DOHH2 (cell line): ENCODE measurements at regions not wholly inside any gene's neighbourhood (a gene's known extent, or its start where the extent isn't known, plus 50 kb on each side); places are given as distances from the start of the nearest gene placed in this dataset.

Experiments used
- H3F3A ChIP-seq: fragments of 200-600 bp; sonication (generic), shearing (Covaris generic); 2 replicates; pipeline ENCODE4 v1.6.0; 2016; ENCODE audit warnings: antibody characterized with exemption, mild to moderate bottlenecking; ENCODE audit not compliant: control insufficient read depth, insufficient read depth
- H3K27ac ChIP-seq: fragments of 200-600 bp; sonication (generic); 2 replicates; pipeline ENCODE4 v1.5.1; 2014; ENCODE audit warnings: low read depth, mild to moderate bottlenecking, low read length, moderate library complexity
- H3K27me3 ChIP-seq: fragments of 200-600 bp; sonication (generic); 2 replicates; pipeline ENCODE4 v1.6.1; 2014; ENCODE audit warnings: mild to moderate bottlenecking, low read length, mixed read lengths; ENCODE audit not compliant: control insufficient read depth
- H3K36me3 ChIP-seq: fragments of 200-600 bp; sonication (generic); 2 replicates; pipeline ENCODE4 v1.6.1; 2014; ENCODE audit warnings: mild to moderate bottlenecking, low read length, moderate library complexity, mixed read lengths; ENCODE audit not compliant: control insufficient read depth
- H3K4me1 ChIP-seq: fragments of 200-600 bp; sonication (generic); 2 replicates; pipeline ENCODE4 v1.6.1; 2014; ENCODE audit warnings: mild to moderate bottlenecking, low read length, mixed read lengths; ENCODE audit not compliant: control insufficient read depth
- H3K4me2 ChIP-seq: fragments of 200-600 bp; sonication (generic); 2 replicates; pipeline ENCODE4 v1.6.0; 2014; ENCODE audit warnings: mild to moderate bottlenecking, low read length, moderate library complexity
- H3K4me3 ChIP-seq: fragments of 200-600 bp; sonication (generic); 2 replicates; pipeline ENCODE4 v1.5.1; 2014; ENCODE audit warnings: mild to moderate bottlenecking, low read length, mixed read lengths
- H3K79me2 ChIP-seq: fragments of 200-600 bp; sonication (generic); 2 replicates; pipeline ENCODE4 v1.6.1; 2014; ENCODE audit warnings: mild to moderate bottlenecking, low read length, mixed read lengths; ENCODE audit not compliant: control insufficient read depth
- H3K9me2 ChIP-seq: fragments of 200-600 bp; sonication (generic); replicated peaks from 2 replicates; pipeline ENCODE4 v1.6.1; 2014; ENCODE audit warnings: mild to moderate bottlenecking, low read length, mixed read lengths; ENCODE audit not compliant: control insufficient read depth
- H3K9me3 ChIP-seq: fragments of 200-600 bp; sonication (generic); 2 replicates; pipeline ENCODE4 v1.6.1; 2014; ENCODE audit warnings: antibody characterized with exemption, low read length, mixed read lengths; ENCODE audit not compliant: control insufficient read depth, insufficient read depth
- H4K20me1 ChIP-seq: fragments of 200-600 bp; sonication (generic); 2 replicates; pipeline ENCODE4 v1.6.0; 2014; ENCODE audit warnings: low read depth, mild to moderate bottlenecking, antibody characterized with exemption, low read length, moderate library complexity; ENCODE audit not compliant: control insufficient read depth, insufficient read depth
- CTCF ChIP-seq: fragments of 200-600 bp; sonication (generic); IDR thresholded peaks from one replicate; pipeline ENCODE4 v1.5.1; 2014; ENCODE audit warnings: antibody characterized with exemption, mild to moderate bottlenecking, low read depth, low read length; ENCODE audit not compliant: poor library complexity, severe bottlenecking
- EZH2phosphoT487 ChIP-seq: fragments of 200-600 bp; sonication (generic); IDR thresholded peaks from 2 replicates; pipeline ENCODE4 v1.6.1; 2017; ENCODE audit warnings: borderline replicate concordance, mild to moderate bottlenecking, antibody characterized with exemption, low read length, moderate library complexity, mixed read lengths

- no peak overlapping the region for H3K4me3 ChIP-seq
- no peak overlapping the region for H3K4me2 ChIP-seq
Observed at GRCh38 chr1:187952446-187952845, 1123.7 kb downstream of the PLA2G4A start.

DNA sequence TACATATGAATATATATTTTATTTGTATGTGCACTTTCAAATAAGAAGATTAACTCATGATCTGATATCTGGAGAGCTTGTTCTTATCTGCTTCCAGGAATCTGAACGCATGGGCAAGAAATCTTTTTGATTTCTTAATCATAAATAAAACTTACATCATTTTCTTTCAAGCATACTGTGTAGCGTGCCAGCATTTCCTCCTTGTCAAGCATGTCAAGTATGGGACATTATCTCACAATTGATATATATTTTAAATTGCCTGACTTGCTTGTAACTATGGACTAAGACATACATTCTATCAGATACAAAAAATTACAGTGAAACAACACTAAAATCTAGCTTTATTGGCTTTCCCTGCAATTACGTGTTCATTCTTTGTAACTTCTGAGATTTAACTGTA lies 1128.2 kb downstream of the PLA2G4A start:
- Histone ChIP-seq H3K9me3 (no peaks in the 10 kb centered on the region), H3F3A (no peaks in the 10 kb centered on the region), H3K79me2 (no peaks in the 10 kb centered on the region), H3K9me2 (no peaks in the 10 kb centered on the region), H3K27ac (no peak overlapping the region), H4K20me1 (no peaks in the 10 kb centered on the region), H3K27me3 (no peaks in the 10 kb centered on the region), H3K4me2 (no peak overlapping the region), H3K4me1 (no peaks in the 10 kb centered on the region), H3K4me3 (no peak overlapping the region), H3K36me3 (no peaks in the 10 kb centered on the region)
- TF ChIP-seq EZH2phosphoT487, result no peak
- no peak for TF ChIP-seq CTCF

More at GRCh38 chr1:187952446-187952845, 1123.7 kb downstream of the PLA2G4A start:
- H3K36me3 ChIP-seq, result no peaks in the 10 kb centered on the region
- no peaks in the 10 kb centered on the region; the same call in 1 of the 2 replicates for H3K9me3 ChIP-seq
- H3K9me2 ChIP-seq, result no peaks in the 10 kb centered on the region
- no peak for TF ChIP-seq CTCF
- no peak for TF ChIP-seq EZH2phosphoT487
- H3K79me2 ChIP-seq, result no peaks in the 10 kb centered on the region
- no peaks in the 10 kb centered on the region for H3K4me1 ChIP-seq
- no peaks in the 10 kb centered on the region for H3K27me3 ChIP-seq
- no peaks in the 10 kb centered on the region for H3F3A ChIP-seq
- no peak overlapping the region for H3K27ac ChIP-seq
- no peaks in the 10 kb centered on the region for H4K20me1 ChIP-seq

DNA sequence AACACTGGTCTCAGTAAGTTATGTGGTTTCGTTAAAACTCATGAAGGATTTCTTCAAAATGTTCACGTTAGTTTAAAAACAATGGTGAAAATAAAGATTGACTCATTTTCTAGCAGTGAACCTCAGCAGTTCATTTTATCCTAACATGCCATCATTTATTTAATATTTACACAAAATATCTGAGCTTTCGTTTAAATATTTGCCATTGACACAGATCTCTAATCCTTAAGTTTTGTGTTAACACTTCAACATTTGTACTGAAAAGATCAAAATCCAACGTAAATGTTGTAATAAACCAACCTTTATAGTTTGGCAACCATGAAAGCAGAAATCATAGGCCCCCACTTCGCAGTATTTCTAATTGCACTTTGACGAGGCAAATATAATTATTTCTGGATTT lies 1129.5 kb downstream of the PLA2G4A start:
- H3K4me3 ChIP-seq, result no peak overlapping the region
- no peaks in the 10 kb centered on the region for H3K79me2 ChIP-seq
- no peak overlapping the region for H3K27ac ChIP-seq
- no peaks in the 10 kb centered on the region for H3K27me3 ChIP-seq
- H3K4me1 ChIP-seq, result no peaks in the 10 kb centered on the region
- TF ChIP-seq EZH2phosphoT487 (no peak), CTCF (no peak)
- H4K20me1 ChIP-seq, result no peaks in the 10 kb centered on the region
- no peaks in the 10 kb centered on the region for H3F3A ChIP-seq
- H3K4me2 ChIP-seq, result no peak overlapping the region
- no peaks in the 10 kb centered on the region for H3K9me2 ChIP-seq
- H3K9me3 ChIP-seq, result no peaks in the 10 kb centered on the region
- no peaks in the 10 kb centered on the region for H3K36me3 ChIP-seq

DNA sequence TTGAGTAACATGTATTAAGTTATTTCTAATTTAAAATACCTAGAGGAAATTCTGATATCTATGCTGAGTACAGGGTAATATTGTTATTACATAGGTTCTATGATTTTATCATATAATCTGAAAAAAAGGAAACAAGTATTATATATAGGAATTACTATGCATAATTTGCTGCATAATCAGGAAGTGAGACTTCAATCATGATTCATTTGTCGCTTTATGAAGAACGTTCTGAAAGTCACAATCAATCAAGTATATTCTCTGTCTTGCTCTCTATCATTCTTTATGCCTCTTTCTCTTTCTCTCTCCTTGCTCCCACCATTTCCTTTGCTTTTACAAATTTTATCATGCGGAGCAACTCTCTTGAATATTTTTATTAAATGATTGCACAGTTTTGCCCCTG lies 1130.3 kb downstream of the PLA2G4A start:
- no peaks in the 10 kb centered on the region for H3F3A ChIP-seq
- no peak overlapping the region for H3K4me3 ChIP-seq
- no peak overlapping the region for H3K27ac ChIP-seq
- no peaks in the 10 kb centered on the region for H4K20me1 ChIP-seq
- H3K27me3 ChIP-seq, result no peaks in the 10 kb centered on the region
- no peaks in the 10 kb centered on the region for H3K9me2 ChIP-seq
- H3K36me3 ChIP-seq, result no peaks in the 10 kb centered on the region
- no peaks in the 10 kb centered on the region for H3K9me3 ChIP-seq
- H3K4me2 ChIP-seq, result no peak overlapping the region
- no peaks in the 10 kb centered on the region for H3K79me2 ChIP-seq
- TF ChIP-seq CTCF, result no peak
- TF ChIP-seq EZH2phosphoT487, result no peak
- H3K4me1 ChIP-seq, result no peaks in the 10 kb centered on the region
